ENCODE measurements at regions not wholly inside any gene's neighbourhood (a gene's known extent, or its start where the extent isn't known, plus 50 kb on each side); places are given as distances from the start of the nearest gene placed in this dataset.

DNA sequence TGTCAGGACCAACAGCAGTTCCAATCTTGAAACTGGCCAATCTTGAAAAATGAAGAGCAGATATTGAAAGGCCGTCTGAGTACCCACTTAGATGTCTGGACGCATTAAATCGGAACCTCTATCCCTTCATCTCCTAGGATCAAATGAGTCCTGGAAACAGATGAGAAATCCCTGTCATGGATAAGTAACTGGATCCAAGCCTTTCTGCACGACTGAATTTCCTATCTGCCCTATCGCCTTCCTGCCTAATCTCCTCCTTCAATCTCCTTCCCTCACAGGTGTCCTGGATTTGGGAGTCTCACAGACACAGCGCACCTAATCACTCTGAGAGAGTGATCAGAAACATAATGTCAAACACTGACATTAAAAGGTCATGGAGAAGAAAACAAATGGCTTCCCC is 245.2 kb upstream of the PRSS58 start (continued):
- TF ChIP-seq KIAA2018 (CRISPR knock-in tag; IDR thresholded peaks at IDR 0.05; ENCODE audit: borderline replicate concordance) (no peak), ZNF143 (CRISPR knock-in tag; IDR thresholded peaks at IDR 0.05) (no peak)

GRCh38 chr7:142501434-142501833 is 243.6 kb upstream of the PRSS58 start:
- no peaks in the 10 kb centered on the region for H3K79me2 ChIP-seq (ENCODE audit: insufficient read depth, low read length)
- H2AFZ ChIP-seq (ENCODE audit: low read length) = no peak overlapping the region
- H3K4me2 ChIP-seq (ENCODE audit: low read depth, low read length) = no peak overlapping the region
- no TSS peak for BruUV-seq (replicated peaks)
- no peak for FAIRE-seq
- ATAC-seq = no peak
- no peaks in the 10 kb centered on the region for H3K9me3 ChIP-seq (ENCODE audit: low read length)
- in situ Hi-C loops (cut with HindIII; ENCODE audit: extremely low pct_ligation_motif_present, low pct_unique_long_range_greater_than_20kb) (no loop called here), intact Hi-C loops (cut with micrococcal nuclease; ENCODE audit: unreplicated experiment) (no loop called here)
- POLR2A ChIA-PET = no interaction called here
- DNase-seq (ENCODE audit: low spot score) = no peak
- no peak overlapping the region for H3K9ac ChIP-seq (ENCODE audit: insufficient read depth, low read depth, low read length)
- H3K4me1 ChIP-seq (ENCODE audit: insufficient read depth, low read length) = no peaks in the 10 kb centered on the region
- H3K4me3 ChIP-seq (replicated peaks in 1 of 3; ENCODE audit: insufficient read depth in 1 of 3, low read depth in 2 of 3, low read length in 3 of 3) = no peak overlapping the region
- 0% methylated on average over 1 of the region's 1 CpG for WGBS (ENCODE audit: low lambda C conversion rate)
- CTCF ChIA-PET (ENCODE audit: low intra/inter-chr PET ratio, low total read pairs) = no interaction called here
- H3K27me3 ChIP-seq (ENCODE audit: control insufficient read depth in 1 of 2, insufficient read depth in 2 of 2, low read length in 2 of 2) = no peaks in the 10 kb centered on the region; a peak in 2 of 5 replicates
- H3K27ac ChIP-seq (ENCODE audit: extremely low read length, insufficient read depth, low read length) = no peak overlapping the region
- H4K20me1 ChIP-seq (ENCODE audit: insufficient read depth, low read length) = no peaks in the 10 kb centered on the region
- no peaks in the 10 kb centered on the region for H3K36me3 ChIP-seq (replicated peaks in 1 of 2; ENCODE audit: control insufficient read depth in 1 of 2, insufficient read depth in 2 of 2, low read length in 2 of 2)
- TF ChIP-seq SRSF4 (IDR thresholded peaks at IDR 0.05; ENCODE audit: low read depth, low read length, poor library complexity, severe bottlenecking) (no peak), NKX3-1 (CRISPR knock-in tag; IDR thresholded peaks at IDR 0.05) (no peak), MBD4 (IDR thresholded peaks at IDR 0.05; ENCODE audit: borderline replicate concordance, low read length) (no peak), NPAS2 (CRISPR knock-in tag; IDR thresholded peaks at IDR 0.05; ENCODE audit: borderline replicate concordance) (no peak), SNAI1 (CRISPR knock-in tag; IDR thresholded peaks at IDR 0.05; ENCODE audit: borderline replicate concordance) (no peak), NFAT5 (CRISPR knock-in tag; IDR thresholded peaks at IDR 0.05) (no peak), ATRX (CRISPR knock-in tag; IDR thresholded peaks at IDR 0.05; ENCODE audit: borderline replicate concordance) (no peak), CHD4 (IDR thresholded peaks at IDR 0.05; ENCODE audit: borderline replicate concordance, low read length) (no peak), ZNF709 (CRISPR knock-in tag; IDR thresholded peaks at IDR 0.05) (no peak)
